ENCODE measurements at regions not wholly inside any gene's neighbourhood (a gene's known extent, or its start where the extent isn't known, plus 50 kb on each side); places are given as distances from the start of the nearest gene placed in this dataset.

DNA sequence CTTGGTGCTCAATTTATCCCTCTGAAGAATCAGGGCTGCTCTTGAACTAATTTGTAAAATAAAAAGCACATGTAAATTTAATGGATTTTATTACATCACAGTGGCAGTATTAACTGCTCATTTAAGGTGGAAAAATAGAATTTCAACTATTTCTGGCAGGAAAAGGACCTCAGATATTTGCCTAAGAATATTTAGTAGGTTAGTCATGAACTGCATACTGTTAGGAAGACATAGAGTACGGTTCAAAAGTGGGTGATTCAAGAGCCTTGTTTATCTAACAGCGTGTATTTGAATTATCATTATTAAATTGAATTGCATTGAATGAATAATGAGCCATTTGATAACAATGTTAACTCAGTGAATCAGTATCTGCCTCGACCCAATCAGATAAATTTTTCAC lies 248.8 kb upstream of the PBX1 start:
- no peaks in the 10 kb centered on the region for H3K36me3 ChIP-seq
- TF ChIP-seq EP300 (IDR thresholded peaks at IDR 0.05) (no peak), CTCF (IDR thresholded peaks at IDR 0.05) (no peak), POLR2A (IDR thresholded peaks at IDR 0.05) (no peak)
- no peak overlapping the region for H3K4me3 ChIP-seq
- H3K27me3 ChIP-seq: no peaks in the 10 kb centered on the region
- H3K27ac ChIP-seq: no peak overlapping the region
- DNase-seq: no peak
- H3K4me1 ChIP-seq (ENCODE audit: insufficient read depth): no peaks in the 10 kb centered on the region
- intact Hi-C loops (cut with DNase I): no loop called here
- 64 to 72% (median 71%) methylated on average over 3 of the region's 3 CpGs for WGBS, 3 donors
- H3K9me3 ChIP-seq: no peaks in the 10 kb centered on the region

- H3K27ac ChIP-seq: no peak overlapping the region
- 30 to 43% (median 32%) methylated on average over 5 of the region's 5 CpGs for WGBS, 3 donors
- intact Hi-C loops (cut with DNase I): no loop called here
Observed at GRCh38 chr1:164311377-164311776, 247.6 kb upstream of the PBX1 start.

DNA sequence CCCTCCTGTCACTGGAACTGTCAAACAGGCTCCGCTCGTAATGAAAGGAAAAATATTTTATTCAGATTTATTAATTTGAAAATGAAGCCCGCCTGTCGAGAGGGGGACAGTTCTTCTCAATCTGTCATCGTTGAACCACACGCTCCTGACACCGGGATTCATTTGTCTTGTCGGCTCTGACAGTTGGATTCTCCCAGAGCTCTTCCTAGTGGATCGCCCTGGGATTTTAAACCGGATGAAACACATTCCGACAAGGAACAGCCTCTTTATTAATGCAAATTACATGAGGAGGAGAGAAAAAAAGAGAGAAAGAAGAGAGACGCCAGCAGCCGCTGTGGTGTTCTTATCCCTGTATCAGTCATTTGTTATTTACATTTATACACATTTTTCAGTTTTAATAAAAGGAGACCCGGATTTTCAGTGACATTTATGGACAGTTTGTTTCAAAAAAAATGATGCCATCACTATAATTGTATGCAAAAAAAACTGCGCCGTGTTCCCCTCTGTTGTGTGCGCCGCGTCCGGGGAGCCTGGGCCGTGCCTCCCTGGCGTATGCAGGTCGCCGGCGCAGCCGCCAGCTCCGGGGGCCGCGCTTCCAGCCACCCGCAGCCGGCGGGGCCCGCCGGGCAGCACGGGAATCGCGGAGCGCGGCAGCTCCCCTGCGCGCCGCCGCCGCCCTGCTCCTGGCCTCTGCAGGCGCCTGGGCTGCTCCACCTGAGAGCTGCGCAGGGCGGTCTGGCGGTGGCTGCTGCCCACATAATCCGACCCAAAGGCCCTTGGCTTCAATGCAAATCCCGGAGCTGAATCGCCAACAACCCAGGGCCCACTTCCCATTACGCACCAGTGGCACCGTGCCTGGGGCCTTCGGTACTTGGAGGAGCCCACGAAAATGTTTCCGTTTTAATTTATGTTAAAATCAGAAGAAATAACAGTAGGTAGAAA lies 237.9 kb upstream of the PBX1 start:
- intact Hi-C loops (cut with DNase I): no loop called here
- no peaks in the 10 kb centered on the region for H3K36me3 ChIP-seq
- H3K4me3 ChIP-seq: peak overlapping the region; percentile 42
- no peaks in the 10 kb centered on the region for H3K4me1 ChIP-seq (ENCODE audit: insufficient read depth)
- DNase-seq: peak; percentile 12 to 47 (median 28)
- no peak overlapping the region for H3K27ac ChIP-seq
- no peaks in the 10 kb centered on the region for H3K9me3 ChIP-seq
- TF ChIP-seq POLR2A (IDR thresholded peaks at IDR 0.05): no peak
- no peak for TF ChIP-seq CTCF (IDR thresholded peaks at IDR 0.05)
- no peak for TF ChIP-seq EP300 (IDR thresholded peaks at IDR 0.05)
- 1 to 3% (median 1%) methylated on average over 54 to 56 of the region's 56 CpGs for WGBS, 3 donors
- H3K27me3 ChIP-seq: no peaks in the 10 kb centered on the region

More at GRCh38 chr1:164311377-164311776, 247.6 kb upstream of the PBX1 start:
- H3K36me3 ChIP-seq: no peaks in the 10 kb centered on the region
- TF ChIP-seq EP300 (IDR thresholded peaks at IDR 0.05) (no peak), POLR2A (IDR thresholded peaks at IDR 0.05) (no peak), CTCF (IDR thresholded peaks at IDR 0.05) (no peak)
- no peak overlapping the region for H3K4me3 ChIP-seq
- no peaks in the 10 kb centered on the region for H3K4me1 ChIP-seq (ENCODE audit: insufficient read depth)
- no peaks in the 10 kb centered on the region for H3K9me3 ChIP-seq
- no peaks in the 10 kb centered on the region for H3K27me3 ChIP-seq
- no peak for DNase-seq

- Histone ChIP-seq H3K4me1 (ENCODE audit: insufficient read depth) (no peaks in the 10 kb centered on the region), H3K9me3 (no peaks in the 10 kb centered on the region), H3K36me3 (no peaks in the 10 kb centered on the region), H3K27ac (no peak overlapping the region), H3K27me3 (no peaks in the 10 kb centered on the region), H3K4me3 (no peak overlapping the region)
- no peak for TF ChIP-seq EP300 (IDR thresholded peaks at IDR 0.05)
- TF ChIP-seq POLR2A (IDR thresholded peaks at IDR 0.05): no peak
- no peak for TF ChIP-seq CTCF (IDR thresholded peaks at IDR 0.05)
- WGBS, 3 donors: 81 to 89% (median 86%) methylated on average over 6 of the region's 6 CpGs
- DNase-seq: no peak
- intact Hi-C loops (cut with DNase I): no loop called here
Observed at GRCh38 chr1:164325786-164326185, 233.2 kb upstream of the PBX1 start.
